Activated naive CD4-positive, alpha-beta T cell treated with anti-CD3 and anti-CD28 coated beads for 36 hours (primary cell): ENCODE measurements at regions not wholly inside any gene's neighbourhood (a gene's known extent, or its start where the extent isn't known, plus 50 kb on each side); places are given as distances from the start of the nearest gene placed in this dataset.

Experiments
- CTCF ChIA-PET: fragments of 350-600 bp; sonication (Branson Sonifier 250); formaldehyde crosslinking; loops from one replicate; lab custom pipeline; 2021; ENCODE audit warnings: antibody characterized with exemption; lab: Charles Lee
- DNase-seq: peaks from one replicate; pipeline ENCODE4 v3.0.0-alpha.2; 2020
- H3K27ac Mint-ChIP-seq: one replicate; pipeline ENCODE4 v1.8.0; 2021; ENCODE audit warnings: mild to moderate bottlenecking, mixed read lengths
- H3K27me3 Mint-ChIP-seq: one replicate; pipeline ENCODE4 v1.8.0; 2021; ENCODE audit warnings: low read depth, mixed read lengths
- H3K36me3 Mint-ChIP-seq: one replicate; pipeline ENCODE4 v1.8.0; 2021; ENCODE audit warnings: low read depth, mixed read lengths
- H3K4me1 Mint-ChIP-seq: one replicate; pipeline ENCODE4 v1.8.0; 2021; ENCODE audit warnings: low read depth, mixed read lengths
- H3K4me3 Mint-ChIP-seq: one replicate; pipeline ENCODE4 v1.8.0; 2021; ENCODE audit warnings: mild to moderate bottlenecking, moderate library complexity, mixed read lengths
- H3K9me3 Mint-ChIP-seq: one replicate; pipeline ENCODE4 v1.8.0; 2021; ENCODE audit warnings: mixed read lengths
- intact Hi-C: fragments of 100-400 bp; cut with micrococcal nuclease; formaldehyde crosslinking; loops from one replicate; pipeline ENCODE4 v1.15.1; 2023

DNA sequence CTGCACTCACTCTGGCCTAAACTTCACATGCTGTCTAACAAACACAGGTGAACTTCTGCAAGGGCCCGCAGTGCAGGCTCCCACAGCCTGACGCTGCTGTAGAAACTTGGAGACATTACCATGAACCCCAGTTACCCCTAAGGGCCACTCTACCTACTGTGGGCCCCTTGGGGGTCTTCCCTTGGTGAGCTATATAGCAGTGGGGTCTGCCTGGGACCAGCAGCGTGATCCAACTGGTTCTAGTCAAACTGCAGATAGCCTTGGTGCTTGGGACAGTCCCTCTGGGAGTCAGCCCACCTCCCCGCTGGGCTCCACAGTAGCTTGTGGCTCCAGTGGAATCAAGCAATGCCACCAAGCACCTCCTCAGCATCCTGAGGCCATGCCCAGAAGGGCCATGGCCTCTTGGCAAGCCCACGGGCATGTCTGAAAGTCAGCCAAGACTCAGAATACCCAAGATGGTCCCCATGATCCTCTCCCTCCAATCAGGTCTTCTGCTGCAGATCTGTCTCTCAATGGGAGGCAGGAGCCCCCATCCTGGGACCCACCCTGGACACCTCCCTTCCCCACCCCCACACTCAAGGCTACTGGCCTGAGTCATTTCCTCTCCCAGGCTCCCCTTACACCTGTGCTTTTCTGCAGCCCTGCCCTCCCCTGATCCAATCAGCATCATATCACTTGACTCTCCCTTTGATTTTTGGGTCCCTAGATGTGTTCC, 230.0 kb upstream of the IRX1 start:
- no peaks in the 10 kb centered on the region for H3K27me3 Mint-ChIP-seq
- CTCF ChIA-PET, result no interaction called here
- no peaks in the 10 kb centered on the region for H3K4me1 Mint-ChIP-seq
- H3K9me3 Mint-ChIP-seq, result peaks cover 11% of the 10 kb centered on the region
- H3K27ac Mint-ChIP-seq, result no peak overlapping the region
- H3K36me3 Mint-ChIP-seq, result no peaks in the 10 kb centered on the region
- H3K4me3 Mint-ChIP-seq, result no peak overlapping the region
- intact Hi-C loops, result no loop called here
- no peak for DNase-seq

- peaks cover 11% of the 10 kb centered on the region for H3K9me3 Mint-ChIP-seq
- H3K27me3 Mint-ChIP-seq, result no peaks in the 10 kb centered on the region
- H3K36me3 Mint-ChIP-seq, result no peaks in the 10 kb centered on the region
- intact Hi-C loops, result no loop called here
- no peak overlapping the region for H3K4me3 Mint-ChIP-seq
- H3K27ac Mint-ChIP-seq, result no peak overlapping the region
- no peak for DNase-seq
- CTCF ChIA-PET, result no interaction called here
- H3K4me1 Mint-ChIP-seq, result no peaks in the 10 kb centered on the region
Measured at GRCh38 chr5:3364941-3365340, 230.7 kb upstream of the IRX1 start.

GRCh38 chr5:3364433-3364832, 231.2 kb upstream of the IRX1 start:
- Mint-ChIP-seq H3K36me3 (no peaks in the 10 kb centered on the region), H3K27me3 (no peaks in the 10 kb centered on the region), H3K4me3 (no peak overlapping the region), H3K4me1 (no peaks in the 10 kb centered on the region), H3K27ac (no peak overlapping the region), H3K9me3 (peaks cover 11% of the 10 kb centered on the region)
- CTCF ChIA-PET, result no interaction called here
- no peak for DNase-seq
- intact Hi-C loops, result no loop called here

DNA sequence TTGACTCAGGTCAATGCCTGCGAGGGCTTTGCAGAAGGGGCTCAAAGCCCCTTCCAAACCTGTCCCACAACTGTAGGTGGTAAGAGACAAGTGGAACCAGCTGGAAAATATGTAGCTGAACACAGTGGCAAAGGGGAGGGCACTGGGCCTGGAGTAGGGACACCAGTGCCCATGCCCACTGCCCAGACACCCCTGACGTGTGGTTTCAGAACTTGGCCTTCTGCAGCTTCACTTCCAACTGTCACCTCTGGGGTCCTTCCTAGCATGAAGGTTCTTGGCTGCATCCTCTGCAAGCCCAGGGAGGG, 233.1 kb upstream of the IRX1 start:
- DNase-seq, result no peak
- intact Hi-C loops, result no loop called here
- no peaks in the 10 kb centered on the region for H3K36me3 Mint-ChIP-seq
- H3K9me3 Mint-ChIP-seq, result peaks cover 6% of the 10 kb centered on the region
- no peak overlapping the region for H3K4me3 Mint-ChIP-seq
- no peaks in the 10 kb centered on the region for H3K27me3 Mint-ChIP-seq
- CTCF ChIA-PET, result no interaction called here
- no peaks in the 10 kb centered on the region for H3K4me1 Mint-ChIP-seq
- H3K27ac Mint-ChIP-seq, result no peak overlapping the region

DNA sequence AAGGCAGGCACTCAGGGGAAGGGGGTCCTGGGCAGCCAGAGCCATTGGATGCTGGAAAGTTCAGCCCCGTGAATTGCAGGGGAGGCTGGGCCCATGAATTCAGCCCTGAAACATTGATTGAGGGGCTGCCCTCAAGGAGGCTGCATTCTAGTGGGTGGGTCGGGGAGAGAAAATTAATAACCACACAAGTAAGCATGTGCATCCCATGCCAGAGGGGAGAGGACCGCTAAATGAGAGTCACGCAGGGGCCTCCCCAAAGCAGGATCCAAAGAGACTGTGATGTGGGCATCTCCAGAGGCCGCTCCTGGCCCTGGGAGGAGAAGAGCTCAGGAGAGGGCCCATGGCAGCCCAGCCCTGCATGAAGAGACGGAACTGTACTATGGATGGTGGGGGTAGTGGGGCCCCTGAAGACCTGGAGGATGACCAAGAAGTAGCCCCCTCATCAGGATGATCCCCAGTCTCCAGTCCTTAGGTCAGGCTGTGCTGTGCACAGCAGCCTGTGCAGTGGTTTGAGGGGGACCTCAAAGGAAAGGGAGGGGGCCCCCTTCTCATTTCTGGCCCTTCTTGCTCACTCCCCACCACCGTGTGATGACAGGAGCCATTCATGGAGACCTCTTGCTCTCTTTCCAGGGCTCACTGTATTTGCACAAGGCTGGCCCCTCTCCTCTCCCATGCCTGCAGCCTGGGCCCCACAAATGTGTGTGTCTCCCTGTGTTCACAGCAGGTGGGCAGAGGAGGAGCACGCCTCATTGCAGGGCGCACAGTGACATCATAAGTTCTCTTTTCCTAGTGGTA, 233.6 kb upstream of the IRX1 start:
- Mint-ChIP-seq H3K4me1 (no peaks in the 10 kb centered on the region), H3K27ac (no peak overlapping the region), H3K4me3 (no peak overlapping the region), H3K36me3 (no peaks in the 10 kb centered on the region), H3K9me3 (peaks cover 6% of the 10 kb centered on the region), H3K27me3 (no peaks in the 10 kb centered on the region)
- intact Hi-C loops, result no loop called here
- no peak for DNase-seq
- CTCF ChIA-PET, result no interaction called here

DNA sequence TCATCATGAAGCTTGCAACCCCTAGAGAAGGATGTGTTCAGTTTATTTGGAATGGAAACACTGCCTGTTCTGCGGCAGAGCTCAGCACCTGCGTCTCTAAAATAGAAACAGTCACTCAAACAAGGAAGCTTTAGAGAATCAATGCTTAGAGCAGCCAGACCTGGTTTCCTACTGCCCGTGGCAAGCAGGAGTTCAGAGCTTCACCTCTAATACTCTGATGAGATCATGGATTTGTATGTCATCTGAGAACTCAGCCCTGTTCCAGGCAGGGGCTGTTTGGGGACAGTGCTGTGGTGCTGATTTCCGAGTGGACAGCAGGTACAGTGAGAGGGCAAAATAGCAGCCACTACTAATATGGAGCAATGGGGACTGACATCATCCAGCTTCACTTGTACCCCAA, 236.0 kb upstream of the IRX1 start:
- CTCF ChIA-PET, result no interaction called here
- intact Hi-C loops, result no loop called here
- H3K9me3 Mint-ChIP-seq, result peaks cover 4% of the 10 kb centered on the region
- no peaks in the 10 kb centered on the region for H3K36me3 Mint-ChIP-seq
- DNase-seq, result no peak
- H3K27ac Mint-ChIP-seq, result peak overlapping the region; percentile 52
- H3K4me3 Mint-ChIP-seq, result no peak overlapping the region
- H3K4me1 Mint-ChIP-seq, result no peaks in the 10 kb centered on the region
- H3K27me3 Mint-ChIP-seq, result no peaks in the 10 kb centered on the region

DNA sequence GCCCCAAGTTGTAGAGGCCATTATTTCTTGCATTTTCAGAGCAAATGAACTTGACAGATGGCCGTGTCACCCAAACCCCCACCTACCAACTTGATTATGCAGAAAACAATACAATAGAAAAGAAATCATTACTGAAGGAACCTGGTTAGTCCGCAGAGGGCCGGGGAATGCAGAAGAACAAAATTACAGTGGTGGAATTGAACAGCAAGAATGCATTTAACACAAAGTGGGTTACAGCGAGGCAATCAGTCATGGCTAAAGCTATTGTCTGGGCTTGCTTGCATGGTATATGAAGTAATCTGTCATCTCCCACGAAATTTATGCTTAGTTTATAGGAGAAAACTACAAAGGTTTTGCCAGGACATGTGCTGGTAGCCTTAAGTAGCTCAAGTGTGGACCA, 238.3 kb upstream of the IRX1 start:
- intact Hi-C loops, result no loop called here
- Mint-ChIP-seq H3K27ac (no peak overlapping the region), H3K9me3 (peaks cover 2% of the 10 kb centered on the region), H3K27me3 (no peaks in the 10 kb centered on the region), H3K36me3 (no peaks in the 10 kb centered on the region), H3K4me1 (no peaks in the 10 kb centered on the region), H3K4me3 (no peak overlapping the region)
- no peak for DNase-seq
- CTCF ChIA-PET, result no interaction called here

- no peaks in the 10 kb centered on the region for H3K36me3 Mint-ChIP-seq
- CTCF ChIA-PET, result no interaction called here
- no peaks in the 10 kb centered on the region for H3K27me3 Mint-ChIP-seq
- no peak overlapping the region for H3K4me3 Mint-ChIP-seq
- no peaks in the 10 kb centered on the region for H3K4me1 Mint-ChIP-seq
- intact Hi-C loops, result no loop called here
- H3K27ac Mint-ChIP-seq, result no peak overlapping the region
- no peak for DNase-seq
- H3K9me3 Mint-ChIP-seq, result peaks cover 2% of the 10 kb centered on the region
Measured at GRCh38 chr5:3356016-3356415, 239.6 kb upstream of the IRX1 start.

DNA sequence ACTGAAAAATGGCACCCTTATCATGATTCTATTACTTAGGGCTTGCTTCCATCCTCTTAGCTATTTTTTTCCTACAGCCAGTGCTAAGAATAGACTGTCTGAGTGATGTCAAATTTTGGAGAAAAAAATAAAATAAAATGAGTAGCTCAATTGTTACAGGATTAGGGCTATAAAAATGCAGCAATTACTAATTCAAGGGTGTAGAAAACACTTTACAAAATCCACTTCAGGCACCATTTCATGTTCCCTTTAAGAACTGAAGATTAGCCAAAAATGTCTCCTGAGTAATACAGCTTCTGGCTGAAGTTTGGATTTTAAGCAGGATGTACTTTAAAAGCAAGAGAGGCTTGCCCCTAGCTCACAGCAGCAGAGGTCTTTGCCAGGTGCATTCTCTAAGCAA, 240.5 kb upstream of the IRX1 start:
- intact Hi-C loops, result no loop called here
- CTCF ChIA-PET, result no interaction called here
- H3K4me3 Mint-ChIP-seq, result no peak overlapping the region

DNA sequence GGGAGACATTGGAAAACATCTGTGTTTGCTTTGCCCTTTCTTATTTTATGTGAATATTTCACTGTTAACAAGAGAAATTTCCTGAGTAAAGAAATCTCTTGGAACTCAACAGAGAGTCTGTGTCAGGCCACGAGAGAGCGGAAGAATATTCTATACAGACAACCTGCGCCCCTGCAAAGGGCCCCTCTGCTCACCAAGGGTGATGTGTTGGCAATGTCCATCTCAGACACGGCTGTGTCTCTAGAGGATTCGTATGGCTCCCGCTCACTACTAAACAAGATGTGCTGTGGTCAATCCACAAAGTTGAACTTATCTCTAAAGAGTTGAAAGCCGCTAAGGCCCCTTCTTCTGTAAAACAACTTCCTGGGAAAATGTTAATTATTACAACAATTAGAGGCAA, 241.0 kb upstream of the IRX1 start:
- no peak for DNase-seq
- intact Hi-C loops, result no loop called here
- Mint-ChIP-seq H3K4me3 (no peak overlapping the region), H3K9me3 (peaks cover 2% of the 10 kb centered on the region), H3K27me3 (no peaks in the 10 kb centered on the region), H3K27ac (no peak overlapping the region), H3K4me1 (no peaks in the 10 kb centered on the region), H3K36me3 (no peaks in the 10 kb centered on the region)
- CTCF ChIA-PET, result no interaction called here

More for the DNA sequence above, 240.5 kb upstream of the IRX1 start:
- no peaks in the 10 kb centered on the region for H3K4me1 Mint-ChIP-seq
- DNase-seq, result no peak
- H3K9me3 Mint-ChIP-seq, result peaks cover 2% of the 10 kb centered on the region
- H3K36me3 Mint-ChIP-seq, result no peaks in the 10 kb centered on the region
- no peaks in the 10 kb centered on the region for H3K27me3 Mint-ChIP-seq
- no peak overlapping the region for H3K27ac Mint-ChIP-seq

DNA sequence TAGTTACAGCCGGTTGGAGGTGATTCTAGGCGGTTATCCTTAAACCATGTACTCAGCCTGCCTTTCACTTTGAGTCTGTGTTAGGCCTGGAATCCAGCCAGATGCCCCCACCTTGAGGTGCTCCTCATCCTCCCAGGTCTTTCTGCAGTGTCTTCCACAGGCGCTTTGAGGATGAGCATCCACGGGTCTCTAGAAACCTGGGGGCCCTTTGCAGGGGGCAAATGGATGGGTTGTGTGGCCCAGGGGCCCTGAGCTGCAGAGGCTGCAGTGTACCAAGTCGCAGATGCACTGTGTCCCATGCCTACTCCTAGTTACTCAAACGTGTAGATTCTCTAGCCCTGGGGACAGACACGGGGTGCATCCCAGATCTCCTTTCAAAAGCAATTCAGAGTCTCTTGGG, 242.1 kb upstream of the IRX1 start:
- Mint-ChIP-seq H3K9me3 (peaks cover 2% of the 10 kb centered on the region), H3K4me3 (no peak overlapping the region), H3K36me3 (no peaks in the 10 kb centered on the region), H3K27ac (no peak overlapping the region), H3K27me3 (no peaks in the 10 kb centered on the region), H3K4me1 (no peaks in the 10 kb centered on the region)
- DNase-seq, result no peak
- CTCF ChIA-PET, result no interaction called here
- intact Hi-C loops, result no loop called here

GRCh38 chr5:3352711-3353110, 242.9 kb upstream of the IRX1 start:
- no peak overlapping the region for H3K4me3 Mint-ChIP-seq
- no peak for DNase-seq
- H3K4me1 Mint-ChIP-seq, result no peaks in the 10 kb centered on the region
- no peaks in the 10 kb centered on the region for H3K36me3 Mint-ChIP-seq
- H3K9me3 Mint-ChIP-seq, result peaks cover 2% of the 10 kb centered on the region
- H3K27me3 Mint-ChIP-seq, result peaks cover 2% of the 10 kb centered on the region
- H3K27ac Mint-ChIP-seq, result no peak overlapping the region
- intact Hi-C loops, result no loop called here
- CTCF ChIA-PET, result no interaction called here
